ENCODE measurements at regions not wholly inside any gene's neighbourhood (a gene's known extent, or its start where the extent isn't known, plus 50 kb on each side); places are given as distances from the start of the nearest gene placed in this dataset.
A peak's percentile ranks its signal among the peaks of the same experiment; 100 is the strongest.

DNA sequence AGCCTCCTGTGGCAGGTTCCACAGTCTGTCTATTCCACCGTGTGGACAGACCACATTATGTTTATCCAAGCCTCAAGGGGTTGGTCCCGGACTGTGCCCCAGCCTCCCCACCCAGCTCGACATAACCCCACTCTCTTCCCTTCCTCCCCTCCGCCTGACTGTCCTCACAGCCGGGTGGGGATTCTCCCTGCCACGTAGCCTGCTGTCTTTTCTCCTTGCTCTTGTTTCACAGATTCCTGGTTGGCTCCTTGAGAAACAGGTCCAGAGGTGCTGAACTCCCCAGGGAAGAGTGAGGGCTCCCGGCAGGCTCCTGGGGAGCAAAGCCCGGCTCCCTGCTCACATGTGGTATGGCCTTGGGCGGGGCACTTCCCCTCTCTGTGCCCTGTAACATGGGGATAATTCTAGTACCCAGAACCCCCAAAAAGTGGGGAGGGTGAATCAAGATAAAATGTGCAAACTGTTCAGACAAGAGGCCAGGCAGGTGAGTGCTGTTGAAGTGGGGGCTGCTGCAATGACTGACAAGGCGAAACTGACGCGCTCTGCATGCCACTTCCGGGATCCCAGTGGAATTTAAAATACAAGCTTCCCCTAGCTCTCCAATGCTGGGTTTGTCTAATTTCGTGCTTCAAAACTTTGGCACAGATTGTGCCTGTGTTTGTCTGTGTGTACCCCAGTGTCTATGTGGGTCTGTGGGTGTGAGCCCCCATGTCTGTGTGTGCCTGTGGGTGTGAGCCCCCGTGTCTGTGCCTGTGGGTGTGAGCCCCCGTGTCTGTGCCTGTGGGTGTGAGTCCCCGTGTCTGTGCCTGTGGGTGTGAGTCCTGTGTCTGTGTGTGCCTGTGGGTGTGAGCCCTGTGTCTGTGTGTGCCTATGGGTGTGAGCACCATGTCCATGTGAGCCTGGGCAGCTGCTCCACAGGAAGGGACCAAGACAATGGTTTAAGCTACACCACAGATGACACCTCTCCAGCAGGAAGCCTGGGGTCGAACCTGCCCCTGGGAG, 160.6 kb upstream of the IQSEC1 start:
- H2AFZ ChIP-seq (ENCODE audit: low read length): peak overlapping the region; percentile 43
- no peak overlapping the region for H3K4me3 ChIP-seq (ENCODE audit: low read length in 2 of 2)
- no peak overlapping the region for H3K9ac ChIP-seq (ENCODE audit: low read depth, low read length, poor library complexity)
- no peak overlapping the region for H4K8ac ChIP-seq (ENCODE audit: low read depth, low read length)
- no peak overlapping the region for H2BK12ac ChIP-seq (ENCODE audit: low read length)
- no peak overlapping the region for H3K18ac ChIP-seq (ENCODE audit: low read length)
- no peak overlapping the region for H2BK120ac ChIP-seq (ENCODE audit: low read depth, low read length)
- no peaks in the 10 kb centered on the region for H3K27me3 ChIP-seq (ENCODE audit: control insufficient read depth in 3 of 3, insufficient read depth in 3 of 3, low read depth in 1 of 3, low read length in 3 of 3)
- no peaks in the 10 kb centered on the region for H3K9me3 ChIP-seq (replicated peaks in 1 of 2; ENCODE audit: control insufficient read depth in 2 of 2, insufficient read depth in 1 of 2, low read depth in 1 of 2, low read length in 2 of 2)
- peak overlapping the region; percentile 57 for H2AK5ac ChIP-seq (ENCODE audit: low read depth, low read length)
- H3K4me1 ChIP-seq (ENCODE audit: control insufficient read depth in 2 of 2, insufficient read depth in 1 of 2, low read depth in 1 of 2, low read length in 2 of 2): peaks cover 4% of the 10 kb centered on the region in 2 donors
- no peak overlapping the region for H2BK15ac ChIP-seq (ENCODE audit: low read length)
- no peak overlapping the region for H2BK5ac ChIP-seq (ENCODE audit: low read length)
- H3K27ac ChIP-seq (replicated peaks; ENCODE audit: low read length): no peak overlapping the region
- DNase-seq (ENCODE audit: low spot score): no peak
- no peak overlapping the region for H3K4me2 ChIP-seq (ENCODE audit: insufficient read depth, low read length, poor library complexity, severe bottlenecking)
- H3K4ac ChIP-seq (ENCODE audit: low read length): peak overlapping the region; percentile 32
- H3K23ac ChIP-seq (ENCODE audit: low read depth, low read length, poor library complexity): peak overlapping the region; percentile 30
- H4K91ac ChIP-seq (ENCODE audit: low read depth, low read length, poor library complexity): no peak overlapping the region
- no peaks in the 10 kb centered on the region for H3K36me3 ChIP-seq (replicated peaks in 1 of 2; ENCODE audit: control insufficient read depth in 2 of 2, insufficient read depth in 2 of 2, low read length in 2 of 2)
- no peak overlapping the region for H3K14ac ChIP-seq (ENCODE audit: low read length)
- H3K79me1 ChIP-seq (ENCODE audit: low read depth, low read length): peaks cover 1% of the 10 kb centered on the region
- no CpG with 5 or more reads among the region's 18 CpGs for WGBS, 2 donors (ENCODE audit: extremely low coverage in 2 of 2, insufficient read length in 2 of 2, insufficient replicate concordance in 1 of 2)

DNA sequence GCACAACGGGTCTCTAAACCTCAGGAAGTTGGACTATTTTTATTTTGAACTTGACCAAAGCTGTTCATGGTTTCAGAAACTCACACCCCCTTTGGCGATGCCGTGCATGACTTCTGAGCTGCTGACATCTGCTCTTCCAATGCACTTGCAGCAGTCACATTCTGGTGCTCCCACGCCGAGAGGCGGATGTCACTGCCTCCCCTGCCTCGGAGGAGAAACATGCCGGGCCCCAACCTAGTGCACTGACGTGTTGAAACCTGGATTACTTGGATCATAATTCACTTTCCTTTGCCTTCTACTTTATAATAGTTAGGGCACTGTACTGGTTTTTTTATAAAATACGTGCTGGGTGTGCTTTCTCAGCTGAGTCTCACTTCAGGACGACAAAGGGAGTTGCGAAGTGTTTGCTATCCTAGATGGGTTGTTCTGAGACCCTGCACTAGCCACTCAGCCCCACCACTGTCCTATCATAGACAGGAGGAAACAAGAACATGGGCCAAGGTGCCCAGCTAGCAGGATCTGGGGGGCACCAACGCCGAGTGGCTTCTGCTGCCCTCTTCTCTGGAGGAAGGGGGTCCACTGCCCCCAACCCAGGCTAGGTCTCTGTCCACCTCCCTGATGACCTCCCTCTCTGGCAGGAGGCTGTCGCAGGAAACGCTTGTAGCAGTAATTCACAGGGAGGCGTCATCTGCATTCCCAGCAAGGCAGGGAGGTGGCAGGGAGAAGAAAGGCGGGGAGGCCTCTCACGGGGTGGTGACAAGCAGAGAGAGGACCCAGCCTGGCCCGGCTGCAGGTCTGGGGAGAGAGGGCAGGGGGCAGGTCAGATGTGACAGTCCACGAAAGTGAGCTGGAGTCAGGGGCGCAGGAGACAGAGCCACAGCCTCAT, 158.8 kb upstream of the IQSEC1 start:
- no peak for DNase-seq (ENCODE audit: low spot score)

GRCh38 chr3:13229273-13229949, 156.2 kb upstream of the IQSEC1 start:
- no peak overlapping the region for H3K18ac ChIP-seq (ENCODE audit: low read length)

More for the DNA sequence above, 158.8 kb upstream of the IQSEC1 start:
- Histone ChIP-seq H4K8ac (ENCODE audit: low read depth, low read length) (peak overlapping the region; percentile 86), H2AK5ac (ENCODE audit: low read depth, low read length) (no peak overlapping the region), H3K4ac (ENCODE audit: low read length) (peak overlapping the region; percentile 71), H3K4me1 (ENCODE audit: control insufficient read depth in 2 of 2, insufficient read depth in 1 of 2, low read depth in 1 of 2, low read length in 2 of 2) (peaks cover 1 to 4% of the 10 kb centered on the region in 2 donors), H3K18ac (ENCODE audit: low read length) (no peak overlapping the region), H4K91ac (ENCODE audit: low read depth, low read length, poor library complexity) (no peak overlapping the region), H3K9ac (ENCODE audit: low read depth, low read length, poor library complexity) (peak overlapping the region; percentile 67), H3K23ac (ENCODE audit: low read depth, low read length, poor library complexity) (peak overlapping the region; percentile 82), H2BK120ac (ENCODE audit: low read depth, low read length) (no peak overlapping the region), H3K4me3 (ENCODE audit: low read length in 2 of 2) (no peak overlapping the region), H3K79me1 (ENCODE audit: low read depth, low read length) (peaks cover 2% of the 10 kb centered on the region), H3K4me2 (ENCODE audit: insufficient read depth, low read length, poor library complexity, severe bottlenecking) (no peak overlapping the region), H2BK12ac (ENCODE audit: low read length) (no peak overlapping the region), H3K27me3 (ENCODE audit: control insufficient read depth in 3 of 3, insufficient read depth in 3 of 3, low read depth in 1 of 3, low read length in 3 of 3) (no peaks in the 10 kb centered on the region), H3K36me3 (replicated peaks in 1 of 2; ENCODE audit: control insufficient read depth in 2 of 2, insufficient read depth in 2 of 2, low read length in 2 of 2) (no peaks in the 10 kb centered on the region), H2AFZ (ENCODE audit: low read length) (no peak overlapping the region), H3K14ac (ENCODE audit: low read length) (no peak overlapping the region), H2BK5ac (ENCODE audit: low read length) (no peak overlapping the region), H2BK15ac (ENCODE audit: low read length) (peak overlapping the region; percentile 23), H3K9me3 (replicated peaks in 1 of 2; ENCODE audit: control insufficient read depth in 2 of 2, insufficient read depth in 1 of 2, low read depth in 1 of 2, low read length in 2 of 2) (no peaks in the 10 kb centered on the region), H3K27ac (replicated peaks; ENCODE audit: low read length) (no peak overlapping the region)
- WGBS, 2 donors (ENCODE audit: extremely low coverage in 2 of 2, insufficient read length in 2 of 2, insufficient replicate concordance in 1 of 2): no CpG with 5 or more reads among the region's 22 CpGs

More at GRCh38 chr3:13229273-13229949, 156.2 kb upstream of the IQSEC1 start:
- Histone ChIP-seq H4K91ac (ENCODE audit: low read depth, low read length, poor library complexity) (no peak overlapping the region), H4K8ac (ENCODE audit: low read depth, low read length) (no peak overlapping the region), H2BK12ac (ENCODE audit: low read length) (no peak overlapping the region), H3K36me3 (replicated peaks in 1 of 2; ENCODE audit: control insufficient read depth in 2 of 2, insufficient read depth in 2 of 2, low read length in 2 of 2) (no peaks in the 10 kb centered on the region), H3K4me1 (ENCODE audit: control insufficient read depth in 2 of 2, insufficient read depth in 1 of 2, low read depth in 1 of 2, low read length in 2 of 2) (peaks cover 1 to 4% of the 10 kb centered on the region in 2 donors), H3K23ac (ENCODE audit: low read depth, low read length, poor library complexity) (no peak overlapping the region), H3K4me3 (ENCODE audit: low read length in 2 of 2) (no peak overlapping the region), H3K27ac (replicated peaks; ENCODE audit: low read length) (no peak overlapping the region), H3K4me2 (ENCODE audit: insufficient read depth, low read length, poor library complexity, severe bottlenecking) (no peak overlapping the region), H2BK120ac (ENCODE audit: low read depth, low read length) (no peak overlapping the region), H3K27me3 (ENCODE audit: control insufficient read depth in 3 of 3, insufficient read depth in 3 of 3, low read depth in 1 of 3, low read length in 3 of 3) (no peaks in the 10 kb centered on the region), H2AFZ (ENCODE audit: low read length) (no peak overlapping the region), H2BK15ac (ENCODE audit: low read length) (no peak overlapping the region), H3K9ac (ENCODE audit: low read depth, low read length, poor library complexity) (no peak overlapping the region), H3K14ac (ENCODE audit: low read length) (no peak overlapping the region), H2AK5ac (ENCODE audit: low read depth, low read length) (no peak overlapping the region), H3K79me1 (ENCODE audit: low read depth, low read length) (peaks cover 2% of the 10 kb centered on the region), H2BK5ac (ENCODE audit: low read length) (no peak overlapping the region), H3K9me3 (replicated peaks in 1 of 2; ENCODE audit: control insufficient read depth in 2 of 2, insufficient read depth in 1 of 2, low read depth in 1 of 2, low read length in 2 of 2) (no peaks in the 10 kb centered on the region), H3K4ac (ENCODE audit: low read length) (no peak overlapping the region)
- DNase-seq (ENCODE audit: low spot score): no peak
- WGBS, 2 donors (ENCODE audit: extremely low coverage in 2 of 2, insufficient read length in 2 of 2, insufficient replicate concordance in 1 of 2): no CpG with 5 or more reads among the region's 8 CpGs
